HG03175 (cell line): ENCODE measurements at regions not wholly inside any gene's neighbourhood (a gene's known extent, or its start where the extent isn't known, plus 50 kb on each side); places are given as distances from the start of the nearest gene placed in this dataset.

Source experiments
- ATAC-seq: cut with Tn5 transposase; IDR thresholded peaks from one replicate; pipeline ENCODE4 v1.9.1; 2021; ENCODE audit warnings: mild to moderate bottlenecking, moderate library complexity; ENCODE audit not compliant: unreplicated experiment

DNA sequence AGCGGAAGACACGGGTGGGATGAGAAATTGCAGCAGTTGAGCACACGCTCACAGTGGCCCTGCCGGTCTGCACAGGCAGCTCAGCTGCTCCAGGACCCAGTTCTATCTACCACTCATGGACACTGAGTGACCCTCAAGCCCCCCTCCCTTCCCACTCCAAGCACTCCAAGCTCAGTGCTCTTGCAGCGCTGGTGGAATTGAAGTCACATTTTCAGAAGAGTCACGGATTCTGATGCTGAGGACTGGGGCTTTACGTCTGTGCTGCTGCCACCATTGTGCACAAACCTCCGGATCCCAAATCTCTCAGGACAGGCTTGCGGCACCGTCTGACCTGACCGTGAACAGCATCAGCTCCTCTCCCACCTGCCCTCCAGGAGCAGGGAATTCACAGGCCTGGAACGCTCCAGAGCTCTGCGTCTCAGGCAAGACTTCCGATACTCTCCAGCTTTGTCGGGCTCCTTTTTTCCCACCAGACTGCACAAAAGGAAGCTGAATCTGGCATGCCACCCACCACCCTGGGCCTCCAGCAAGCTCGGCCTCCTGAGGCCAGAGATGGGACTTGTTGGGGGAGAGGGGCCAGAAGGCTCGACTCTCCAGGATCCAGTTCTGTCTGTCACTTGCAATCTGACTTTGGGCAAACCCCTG, 213.1 kb upstream of the RTL1 start:
- ATAC-seq = no peak

- ATAC-seq = no peak
These were observed 214.0 kb upstream of the RTL1 start for GRCh38 chr14:101117543-101117942.

- ATAC-seq = no peak
These were observed 214.7 kb upstream of the RTL1 start for GRCh38 chr14:101118233-101118632.

- no peak for ATAC-seq
These were observed 215.4 kb upstream of the RTL1 start for GRCh38 chr14:101118746-101119591.

- ATAC-seq = no peak
These were observed 216.5 kb upstream of the RTL1 start for GRCh38 chr14:101119830-101120571.

GRCh38 chr14:101120641-101121507, 217.4 kb upstream of the RTL1 start:
- no peak for ATAC-seq

GRCh38 chr14:101121508-101122139, 218.1 kb upstream of the RTL1 start:
- ATAC-seq = no peak

DNA sequence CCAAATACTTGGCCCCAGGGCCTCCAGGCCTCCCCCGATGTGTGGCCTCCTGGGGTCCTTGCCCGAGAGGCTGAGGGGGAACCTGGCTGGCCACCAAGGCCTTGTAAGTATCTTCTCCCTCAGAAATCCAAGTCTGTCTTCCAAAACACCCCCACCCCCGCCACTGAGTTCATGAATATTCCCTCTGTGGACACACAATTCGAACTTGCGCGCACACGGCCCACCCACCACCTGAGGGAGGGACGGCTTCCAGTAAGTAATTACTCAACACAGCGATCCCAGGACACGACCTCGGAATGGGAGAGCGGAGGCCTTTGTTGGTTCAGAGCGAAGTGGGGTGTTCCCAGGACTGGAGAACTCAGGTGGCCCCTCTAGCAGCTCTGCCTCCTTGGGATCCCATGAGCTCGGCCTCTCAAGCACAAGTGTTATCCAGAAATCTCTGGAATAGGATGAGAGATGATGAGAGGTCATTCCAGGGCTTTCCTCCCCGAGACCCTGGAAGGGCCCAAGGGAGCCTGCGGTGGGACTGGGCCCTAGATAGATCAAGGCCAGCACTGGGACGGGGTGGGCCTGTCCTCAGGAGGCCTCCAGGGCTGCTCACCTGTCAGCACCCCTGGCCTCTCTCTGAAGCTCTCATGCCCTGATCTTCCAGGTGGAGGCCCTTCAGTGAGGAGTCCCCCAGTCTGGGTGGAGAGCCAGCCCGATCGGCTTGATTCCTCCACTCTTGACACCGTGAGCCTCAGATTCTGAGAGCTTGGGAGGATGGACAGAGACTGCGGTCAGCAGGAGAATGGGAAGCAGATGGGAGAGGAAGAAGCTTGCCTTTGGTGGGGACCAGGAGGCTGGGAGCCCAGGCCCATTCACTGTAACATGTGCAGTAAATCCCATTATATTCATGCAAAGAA, 219.0 kb upstream of the RTL1 start:
- ATAC-seq = no peak

DNA sequence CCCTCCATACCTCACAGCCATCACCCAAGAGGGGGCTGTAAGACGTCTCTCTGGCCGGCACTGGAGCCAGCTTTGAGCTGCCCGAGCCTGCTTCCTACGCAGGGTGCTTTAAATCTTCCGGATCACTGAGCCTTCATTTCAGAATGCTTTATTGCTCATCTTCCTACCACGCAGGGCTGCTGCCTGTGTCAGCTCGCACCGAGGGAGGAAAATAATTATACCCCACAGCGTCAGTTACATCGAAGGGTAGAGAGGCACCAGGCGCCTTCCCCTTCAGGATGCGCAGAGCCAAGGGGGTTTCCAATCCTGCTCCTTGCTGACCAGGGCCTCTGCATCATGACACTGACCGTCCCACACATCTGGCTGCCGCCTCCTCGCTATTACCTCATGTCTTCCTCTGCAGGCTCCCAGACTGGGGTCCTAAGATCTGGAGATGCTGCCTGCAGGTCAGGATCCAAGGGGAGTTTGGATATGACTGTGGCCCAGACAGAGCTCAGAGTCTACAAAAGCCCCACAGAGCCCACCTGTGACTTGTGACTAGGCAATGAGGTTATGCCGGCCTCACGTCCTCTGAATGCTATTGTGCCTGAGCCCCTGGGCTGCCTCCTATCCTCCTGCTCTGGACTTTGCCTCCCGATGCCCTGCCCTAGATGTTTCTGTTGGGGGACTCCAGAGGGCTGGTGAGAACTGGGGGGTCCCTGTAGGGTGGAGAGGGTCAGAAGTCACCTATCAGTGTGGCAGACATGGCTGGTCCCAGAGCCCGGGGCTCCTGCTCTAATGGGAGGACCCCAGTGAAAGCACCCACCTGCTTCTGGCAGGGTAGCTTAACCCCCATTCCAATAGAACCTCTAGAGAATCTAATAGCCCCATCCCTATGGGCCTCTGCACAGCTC, 220.3 kb upstream of the RTL1 start:
- no peak for ATAC-seq

- ATAC-seq = no peak
These were observed 221.3 kb upstream of the RTL1 start for GRCh38 chr14:101124815-101125214.

- ATAC-seq = no peak
These were observed 221.8 kb upstream of the RTL1 start for GRCh38 chr14:101125313-101125712.

DNA sequence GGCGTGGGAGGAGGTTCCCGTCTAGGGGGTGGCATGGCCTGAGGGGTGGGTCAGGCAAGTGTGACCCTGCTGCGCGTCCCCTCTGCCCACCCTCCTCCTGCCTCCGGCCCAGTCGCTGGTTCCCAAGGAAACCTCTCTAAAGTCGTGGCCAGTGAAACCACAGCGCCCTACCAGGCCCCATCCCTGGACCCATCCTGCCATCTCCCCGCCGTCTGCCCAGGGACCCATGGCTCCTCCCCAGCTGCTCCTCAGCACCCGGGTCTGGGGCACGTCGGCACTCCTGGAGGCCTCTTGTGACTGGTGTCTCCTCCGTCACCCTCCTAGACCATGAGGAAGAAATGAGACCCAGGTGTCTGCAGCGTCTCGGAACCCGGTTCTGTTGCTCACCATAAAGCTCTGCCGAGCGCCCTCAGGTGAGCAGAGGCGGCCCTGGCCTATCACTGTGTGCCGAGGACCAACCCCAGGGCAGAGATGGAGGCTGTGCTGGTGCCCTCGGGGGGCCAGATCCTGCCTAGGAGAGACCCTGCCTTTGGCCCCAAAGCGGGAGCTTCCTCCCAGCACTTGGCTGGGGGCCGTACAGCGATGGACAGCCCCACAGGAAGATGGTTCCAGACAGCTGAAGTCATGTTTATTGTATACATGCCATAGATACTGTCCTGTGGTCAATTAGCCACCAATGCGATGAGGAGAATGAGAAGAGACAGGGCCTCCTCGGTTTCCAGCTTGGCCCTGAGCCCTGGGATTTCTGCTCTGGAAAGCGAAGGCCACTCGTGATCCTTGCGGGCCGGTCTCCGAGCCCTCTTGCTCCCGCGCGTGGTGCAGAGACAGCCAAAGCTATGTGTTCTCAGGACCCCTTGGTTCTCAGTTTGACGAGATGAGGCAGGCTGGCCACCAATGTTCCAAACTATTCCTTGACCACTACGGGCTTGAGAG, 222.5 kb upstream of the RTL1 start:
- ATAC-seq = no peak

DNA sequence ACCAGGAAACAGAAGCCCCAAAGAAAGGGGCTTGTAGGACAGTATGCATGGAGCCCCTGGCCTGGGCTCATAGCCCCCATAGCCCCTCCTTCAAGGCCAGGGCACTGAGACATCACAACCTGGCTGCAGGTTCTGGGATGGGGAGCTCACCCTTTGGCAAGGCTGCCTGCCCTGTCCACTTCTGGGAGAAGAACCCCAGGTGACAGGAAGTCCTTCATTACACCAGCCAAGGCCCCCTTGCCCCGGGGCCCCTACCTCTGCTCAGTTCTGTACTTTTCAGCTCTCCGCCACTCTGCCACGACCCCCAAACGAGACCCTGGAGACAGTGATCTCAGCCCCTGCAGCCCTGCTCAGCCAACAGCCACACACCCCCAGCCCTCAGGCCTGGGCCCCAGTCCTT, 223.2 kb upstream of the RTL1 start:
- ATAC-seq = no peak

- ATAC-seq = no peak
These were observed 223.7 kb upstream of the RTL1 start for GRCh38 chr14:101127224-101127623.

GRCh38 chr14:101128478-101129321, 225.2 kb upstream of the RTL1 start:
- ATAC-seq = no peak

DNA sequence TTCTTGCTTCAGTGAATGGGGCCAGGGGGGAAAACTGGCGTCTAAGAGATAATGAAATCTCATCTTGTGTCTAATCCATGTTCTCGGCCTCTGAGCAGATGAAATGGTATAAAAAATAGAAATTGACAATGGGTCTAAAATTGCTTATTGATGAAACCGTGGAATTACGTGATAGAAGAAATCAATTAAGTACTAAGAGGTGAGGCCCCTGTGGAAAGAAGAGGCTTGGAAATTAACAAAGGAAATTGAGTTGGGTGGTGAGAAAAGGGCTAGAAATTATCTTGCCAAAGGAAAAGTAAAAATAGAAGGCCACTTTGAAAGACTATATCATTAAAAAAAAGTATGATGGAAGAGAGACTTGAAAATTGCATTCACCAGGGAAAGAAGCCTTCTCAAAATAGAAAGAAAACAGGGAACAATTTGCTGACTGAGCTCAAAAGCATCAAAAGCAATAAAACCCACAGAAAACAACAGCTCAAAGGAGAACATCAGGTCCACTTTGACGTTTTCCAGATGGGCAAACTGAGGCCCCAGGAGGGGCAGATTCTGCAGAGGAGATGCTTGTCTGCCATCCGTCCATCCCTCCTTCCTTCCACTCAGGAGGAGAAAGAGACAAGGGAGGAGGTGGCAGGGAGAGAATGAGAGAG, 226.1 kb upstream of the RTL1 start:
- ATAC-seq = no peak
